ENCODE measurements at regions not wholly inside any gene's neighbourhood (a gene's known extent, or its start where the extent isn't known, plus 50 kb on each side); places are given as distances from the start of the nearest gene placed in this dataset.
"Not testable (repeated sequence)": the region's sequence is repeated elsewhere in the genome, so short reads cannot be mapped to it uniquely, and the experiment has no call there.

- FAIRE-seq; H3K23me2 ChIP-seq (ENCODE audit: low read depth, low read length); H2BK15ac ChIP-seq (ENCODE audit: low read length); H3K14ac ChIP-seq (ENCODE audit: insufficient read length); H3K27ac ChIP-seq (ENCODE audit: low read depth, low read length); H3K4me1 ChIP-seq (replicated peaks in 1 of 4; ENCODE audit: control insufficient read depth in 3 of 4, insufficient read depth in 4 of 4, low read length in 3 of 4); H2AFZ ChIP-seq (ENCODE audit: low read length); POLR2A ChIA-PET (ENCODE audit: partially characterized antibody); H4K5ac ChIP-seq (ENCODE audit: insufficient read length, low read depth, low read length); H3K36me3 ChIP-seq (ENCODE audit: control insufficient read depth in 2 of 4, insufficient read depth in 4 of 4, low read length in 3 of 4); H3K79me2 ChIP-seq (ENCODE audit: control insufficient read depth in 1 of 2, insufficient read depth in 2 of 2, low read length in 2 of 2); H2BK5ac ChIP-seq (ENCODE audit: low read depth, low read length); H3K23ac ChIP-seq (ENCODE audit: insufficient read length); CTCF ChIA-PET (ENCODE audit: partially characterized antibody); H2BK12ac ChIP-seq (ENCODE audit: low read depth, low read length); H2BK120ac ChIP-seq (replicated peaks; ENCODE audit: low read depth, low read length); H4K20me1 ChIP-seq (replicated peaks in 1 of 2; ENCODE audit: control insufficient read depth in 1 of 2, insufficient read depth in 2 of 2, low read length in 2 of 2); H4K91ac ChIP-seq (replicated peaks; ENCODE audit: insufficient read length, low read length); H3K27me3 ChIP-seq (replicated peaks in 1 of 4; ENCODE audit: control insufficient read depth in 3 of 4, extremely low read depth in 1 of 4, insufficient read depth in 3 of 4, low read length in 3 of 4); H3K56ac ChIP-seq (replicated peaks; ENCODE audit: insufficient read length, low read depth, low read length); H3K18ac ChIP-seq (ENCODE audit: extremely low read depth, low read length); DNase-seq (ENCODE audit: low read depth in 1 of 2, low spot score in 2 of 2); H3K4me3 ChIP-seq (ENCODE audit: extremely low read depth in 1 of 4, insufficient read depth in 2 of 4, low read depth in 3 of 4, low read length in 4 of 4); H3K4ac ChIP-seq (replicated peaks; ENCODE audit: insufficient read length, low read depth, low read length); H4K8ac ChIP-seq (ENCODE audit: extremely low read depth, insufficient read depth, low read length); H2AK5ac ChIP-seq (ENCODE audit: low read depth, low read length); H3K9ac ChIP-seq (replicated peaks in 1 of 4; ENCODE audit: extremely low read depth in 1 of 4, low read depth in 3 of 4, low read length in 3 of 4); H3K79me1 ChIP-seq (ENCODE audit: low read depth, low read length); H3K4me2 ChIP-seq (ENCODE audit: insufficient read depth in 1 of 2, low read depth in 2 of 2, low read length in 2 of 2); H2BK20ac ChIP-seq (ENCODE audit: low read length): not testable (repeated sequence)
- peaks cover 3 to 38% of the 10 kb centered on the region in 2 experiments; a peak in 3 of 4 replicates for H3K9me3 ChIP-seq (ENCODE audit: insufficient read depth in 2 of 2, low read depth in 1 of 2, low read length in 1 of 2)
- 73% methylated on average over 3 of the region's 16 CpGs; no CpG with 5 or more reads in 1 of the 2 experiments for WGBS, 2 experiments (ENCODE audit: extremely low coverage in 1 of 2, insufficient coverage in 1 of 2, insufficient read length in 1 of 2, insufficient replicate concordance in 2 of 2, low coverage in 1 of 2, low lambda C conversion rate in 2 of 2, missing lambda C conversion rate in 1 of 2)
Measured at GRCh38 chr18:14223919-14224318, 91.7 kb upstream of the ZNF519 start.

- H3K27ac ChIP-seq (ENCODE audit: low read depth, low read length); H4K91ac ChIP-seq (replicated peaks; ENCODE audit: insufficient read length, low read length); H2BK120ac ChIP-seq (replicated peaks; ENCODE audit: low read depth, low read length); H3K4me2 ChIP-seq (ENCODE audit: insufficient read depth in 1 of 2, low read depth in 2 of 2, low read length in 2 of 2); H2AFZ ChIP-seq (ENCODE audit: low read length); H2BK15ac ChIP-seq (ENCODE audit: low read length); H2BK20ac ChIP-seq (ENCODE audit: low read length); H3K4me1 ChIP-seq (replicated peaks in 1 of 4; ENCODE audit: control insufficient read depth in 3 of 4, insufficient read depth in 4 of 4, low read length in 3 of 4); H3K36me3 ChIP-seq (ENCODE audit: control insufficient read depth in 2 of 4, insufficient read depth in 4 of 4, low read length in 3 of 4); H4K5ac ChIP-seq (ENCODE audit: insufficient read length, low read depth, low read length); H3K27me3 ChIP-seq (replicated peaks in 1 of 4; ENCODE audit: control insufficient read depth in 3 of 4, extremely low read depth in 1 of 4, insufficient read depth in 3 of 4, low read length in 3 of 4); H2BK5ac ChIP-seq (ENCODE audit: low read depth, low read length); DNase-seq (ENCODE audit: low read depth in 1 of 2, low spot score in 2 of 2); H3K23me2 ChIP-seq (ENCODE audit: low read depth, low read length); H3K4me3 ChIP-seq (ENCODE audit: extremely low read depth in 1 of 4, insufficient read depth in 2 of 4, low read depth in 3 of 4, low read length in 4 of 4); H4K8ac ChIP-seq (ENCODE audit: extremely low read depth, insufficient read depth, low read length); H2BK12ac ChIP-seq (ENCODE audit: low read depth, low read length); H3K56ac ChIP-seq (replicated peaks; ENCODE audit: insufficient read length, low read depth, low read length); FAIRE-seq; H3K23ac ChIP-seq (ENCODE audit: insufficient read length); CTCF ChIA-PET (ENCODE audit: partially characterized antibody); H3K79me1 ChIP-seq (ENCODE audit: low read depth, low read length); H2AK5ac ChIP-seq (ENCODE audit: low read depth, low read length); H3K79me2 ChIP-seq (ENCODE audit: control insufficient read depth in 1 of 2, insufficient read depth in 2 of 2, low read length in 2 of 2); POLR2A ChIA-PET (ENCODE audit: partially characterized antibody); H3K14ac ChIP-seq (ENCODE audit: insufficient read length); H3K18ac ChIP-seq (ENCODE audit: extremely low read depth, low read length); H3K4ac ChIP-seq (replicated peaks; ENCODE audit: insufficient read length, low read depth, low read length); H3K9ac ChIP-seq (replicated peaks in 1 of 4; ENCODE audit: extremely low read depth in 1 of 4, low read depth in 3 of 4, low read length in 3 of 4); H4K20me1 ChIP-seq (replicated peaks in 1 of 2; ENCODE audit: control insufficient read depth in 1 of 2, insufficient read depth in 2 of 2, low read length in 2 of 2): not testable (repeated sequence)
- 84% methylated on average over 25 of the region's 31 CpGs; no CpG with 5 or more reads in 1 of the 2 experiments for WGBS, 2 experiments (ENCODE audit: extremely low coverage in 1 of 2, insufficient coverage in 1 of 2, insufficient read length in 1 of 2, insufficient replicate concordance in 2 of 2, low coverage in 1 of 2, low lambda C conversion rate in 2 of 2, missing lambda C conversion rate in 1 of 2)
- H3K9me3 ChIP-seq (ENCODE audit: insufficient read depth in 2 of 2, low read depth in 1 of 2, low read length in 1 of 2), result peaks cover 3 to 41% of the 10 kb centered on the region in 2 experiments; a peak in 3 of 4 replicates
Measured at GRCh38 chr18:14223231-14223822, 91.1 kb upstream of the ZNF519 start.

Measured in H1 (cell line).